ENCODE measurements at regions not wholly inside any gene's neighbourhood (a gene's known extent, or its start where the extent isn't known, plus 50 kb on each side); places are given as distances from the start of the nearest gene placed in this dataset.

DNA sequence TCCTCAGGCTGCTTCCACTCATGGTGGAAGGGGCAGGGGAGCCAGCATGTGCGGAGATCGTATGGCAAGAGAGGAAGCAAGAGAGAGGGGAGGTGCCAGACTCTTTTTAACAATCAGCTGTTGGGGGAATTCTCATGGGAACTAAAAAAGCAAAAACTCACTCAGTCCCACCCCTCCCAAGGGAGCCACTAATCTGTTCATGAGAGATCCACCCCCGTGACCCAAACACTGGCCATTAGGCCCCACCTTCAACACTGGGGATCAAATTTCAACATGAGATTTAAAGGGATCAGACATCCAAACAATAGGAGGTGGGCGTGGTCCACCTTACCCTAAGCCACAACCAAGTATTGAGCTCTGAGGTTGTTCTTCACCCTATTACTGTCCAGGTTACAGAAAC lies 375.1 kb downstream of the GRIN2B start:
- no peak overlapping the region for H3K4me3 ChIP-seq (ENCODE audit: low read depth, low read length)
- POLR2A ChIA-PET: no interaction called here
- DNase-seq (ENCODE audit: low read depth, low spot score): no peak
- CTCF ChIA-PET: no interaction called here
- TF ChIP-seq, protein P1, sequence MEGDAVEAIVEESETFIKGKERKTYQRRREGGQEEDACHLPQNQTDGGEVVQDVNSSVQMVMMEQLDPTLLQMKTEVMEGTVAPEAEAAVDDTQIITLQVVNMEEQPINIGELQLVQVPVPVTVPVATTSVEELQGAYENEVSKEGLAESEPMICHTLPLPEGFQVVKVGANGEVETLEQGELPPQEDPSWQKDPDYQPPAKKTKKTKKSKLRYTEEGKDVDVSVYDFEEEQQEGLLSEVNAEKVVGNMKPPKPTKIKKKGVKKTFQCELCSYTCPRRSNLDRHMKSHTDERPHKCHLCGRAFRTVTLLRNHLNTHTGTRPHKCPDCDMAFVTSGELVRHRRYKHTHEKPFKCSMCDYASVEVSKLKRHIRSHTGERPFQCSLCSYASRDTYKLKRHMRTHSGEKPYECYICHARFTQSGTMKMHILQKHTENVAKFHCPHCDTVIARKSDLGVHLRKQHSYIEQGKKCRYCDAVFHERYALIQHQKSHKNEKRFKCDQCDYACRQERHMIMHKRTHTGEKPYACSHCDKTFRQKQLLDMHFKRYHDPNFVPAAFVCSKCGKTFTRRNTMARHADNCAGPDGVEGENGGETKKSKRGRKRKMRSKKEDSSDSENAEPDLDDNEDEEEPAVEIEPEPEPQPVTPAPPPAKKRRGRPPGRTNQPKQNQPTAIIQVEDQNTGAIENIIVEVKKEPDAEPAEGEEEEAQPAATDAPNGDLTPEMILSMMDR (IDR thresholded peaks at IDR 0.05; ENCODE audit: insufficient read depth, low read length, missing control alignments): no peak

GRCh38 chr12:13603953-13604352 lies 377.4 kb downstream of the GRIN2B start:
- no peak for DNase-seq (ENCODE audit: low read depth, low spot score)
- TF ChIP-seq, protein P1 (IDR thresholded peaks at IDR 0.05; ENCODE audit: insufficient read depth, low read length, missing control alignments): no peak
- H3K4me3 ChIP-seq (ENCODE audit: low read depth, low read length): no peak overlapping the region
- POLR2A ChIA-PET: no interaction called here
- CTCF ChIA-PET: no interaction called here

- H3K4me3 ChIP-seq (ENCODE audit: low read depth, low read length): no peak overlapping the region
- no peak for DNase-seq (ENCODE audit: low read depth, low spot score)
- TF ChIP-seq, protein P1 (IDR thresholded peaks at IDR 0.05; ENCODE audit: insufficient read depth, low read length, missing control alignments): no peak
- ChIA-PET CTCF (interaction anchor here (1.8 kb wide), 1 partner anchor 67 kb away, joined by 5 read pairs; no protein-coding TSS in a partner anchor), POLR2A (no interaction called here)
These were observed 379.2 kb downstream of the GRIN2B start for GRCh38 chr12:13602172-13602571.

GRCh38 chr12:13599176-13599575 lies 382.2 kb downstream of the GRIN2B start:
- ChIA-PET POLR2A (no interaction called here), CTCF (no interaction called here)
- DNase-seq (ENCODE audit: low read depth, low spot score): no peak
- no peak overlapping the region for H3K4me3 ChIP-seq (ENCODE audit: low read depth, low read length)
- TF ChIP-seq, protein P1 (IDR thresholded peaks at IDR 0.05; ENCODE audit: insufficient read depth, low read length, missing control alignments): no peak

DNA sequence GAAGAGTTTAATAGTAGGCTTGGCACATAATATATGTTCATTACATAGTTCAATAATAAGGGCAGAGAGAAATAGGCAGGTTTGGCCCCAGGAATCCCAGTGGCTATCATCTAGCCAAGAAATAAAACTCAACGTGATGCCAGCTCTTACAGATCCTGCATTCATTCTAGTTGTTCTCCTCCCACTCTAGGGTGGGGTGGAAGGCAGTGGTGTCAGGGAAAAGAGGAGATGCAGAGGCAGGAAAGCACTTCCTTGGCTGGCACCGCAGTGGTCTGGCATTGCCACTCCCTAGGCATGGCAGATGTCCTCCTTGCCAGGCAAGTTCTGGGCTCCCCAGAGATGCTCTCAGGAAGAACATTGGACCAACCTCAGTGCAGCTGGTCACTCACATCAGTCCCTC lies 383.6 kb downstream of the GRIN2B start:
- TF ChIP-seq, protein P1 (IDR thresholded peaks at IDR 0.05; ENCODE audit: insufficient read depth, low read length, missing control alignments): no peak
- ChIA-PET CTCF (no interaction called here), POLR2A (no interaction called here)
- H3K4me3 ChIP-seq (ENCODE audit: low read depth, low read length): no peak overlapping the region
- no peak for DNase-seq (ENCODE audit: low read depth, low spot score)

DNA sequence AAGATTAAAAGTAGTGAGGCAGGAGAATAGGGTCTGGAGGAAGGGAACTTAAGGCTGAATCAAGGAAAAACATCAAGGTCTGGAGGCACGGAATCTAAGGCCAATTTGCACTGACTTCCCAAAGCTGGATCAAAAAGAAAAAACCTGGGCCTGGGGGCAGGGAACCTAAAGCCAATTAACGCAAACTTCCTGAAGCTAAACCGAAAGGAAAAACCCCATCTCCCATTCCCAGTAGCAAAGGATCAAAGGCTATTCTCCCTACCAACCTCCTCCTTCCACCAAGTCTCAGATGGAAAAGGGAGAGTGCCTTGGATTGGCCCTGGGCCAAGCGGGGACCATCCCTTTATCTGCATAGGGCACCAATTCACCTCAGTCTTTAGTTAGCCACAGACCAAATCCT lies 384.2 kb downstream of the GRIN2B start:
- ChIA-PET POLR2A (no interaction called here), CTCF (interaction anchor here (1.4 kb wide), 1 partner anchor 64 kb away, joined by 3 read pairs; no protein-coding TSS in a partner anchor)
- DNase-seq (ENCODE audit: low read depth, low spot score): no peak
- TF ChIP-seq, protein P1 (IDR thresholded peaks at IDR 0.05; ENCODE audit: insufficient read depth, low read length, missing control alignments): no peak
- no peak overlapping the region for H3K4me3 ChIP-seq (ENCODE audit: low read depth, low read length)
